ENCODE measurements at regions not wholly inside any gene's neighbourhood (a gene's known extent, or its start where the extent isn't known, plus 50 kb on each side); places are given as distances from the start of the nearest gene placed in this dataset.

DNA sequence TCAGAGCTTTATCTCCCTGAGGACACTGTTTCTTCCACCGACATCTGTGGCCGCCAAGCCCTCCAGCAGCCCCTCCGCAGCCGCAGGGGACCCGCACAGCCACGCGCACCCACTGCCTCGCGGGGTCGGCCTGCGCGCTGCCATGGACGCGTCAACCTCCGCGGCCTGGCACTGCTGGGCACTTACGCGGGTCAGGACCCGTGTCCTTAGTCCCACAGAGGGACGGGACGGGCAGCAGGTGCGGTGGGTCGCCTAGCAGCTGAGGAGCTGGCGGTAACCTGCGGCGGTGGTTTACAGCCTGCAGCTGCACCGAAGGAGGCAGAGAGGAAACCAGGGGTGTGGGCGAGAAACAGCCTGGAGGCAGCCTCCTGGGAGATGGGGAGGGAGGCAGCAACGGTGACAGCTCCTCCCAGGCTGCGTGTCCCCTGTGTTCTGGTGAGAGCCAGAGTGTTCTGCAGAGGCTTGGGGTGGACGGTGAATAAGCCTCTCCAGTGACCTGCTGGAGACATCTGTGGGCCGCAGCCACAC lies 61.3 kb downstream of the SEC61G start:
- TF ChIP-seq, protein P1, sequence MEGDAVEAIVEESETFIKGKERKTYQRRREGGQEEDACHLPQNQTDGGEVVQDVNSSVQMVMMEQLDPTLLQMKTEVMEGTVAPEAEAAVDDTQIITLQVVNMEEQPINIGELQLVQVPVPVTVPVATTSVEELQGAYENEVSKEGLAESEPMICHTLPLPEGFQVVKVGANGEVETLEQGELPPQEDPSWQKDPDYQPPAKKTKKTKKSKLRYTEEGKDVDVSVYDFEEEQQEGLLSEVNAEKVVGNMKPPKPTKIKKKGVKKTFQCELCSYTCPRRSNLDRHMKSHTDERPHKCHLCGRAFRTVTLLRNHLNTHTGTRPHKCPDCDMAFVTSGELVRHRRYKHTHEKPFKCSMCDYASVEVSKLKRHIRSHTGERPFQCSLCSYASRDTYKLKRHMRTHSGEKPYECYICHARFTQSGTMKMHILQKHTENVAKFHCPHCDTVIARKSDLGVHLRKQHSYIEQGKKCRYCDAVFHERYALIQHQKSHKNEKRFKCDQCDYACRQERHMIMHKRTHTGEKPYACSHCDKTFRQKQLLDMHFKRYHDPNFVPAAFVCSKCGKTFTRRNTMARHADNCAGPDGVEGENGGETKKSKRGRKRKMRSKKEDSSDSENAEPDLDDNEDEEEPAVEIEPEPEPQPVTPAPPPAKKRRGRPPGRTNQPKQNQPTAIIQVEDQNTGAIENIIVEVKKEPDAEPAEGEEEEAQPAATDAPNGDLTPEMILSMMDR (IDR thresholded peaks at IDR 0.05), result no peak
- TF ChIP-seq POLR2A (IDR thresholded peaks at IDR 0.05), result no peak
